Calu3 (cell line): ENCODE measurements at regions not wholly inside any gene's neighbourhood (a gene's known extent, or its start where the extent isn't known, plus 50 kb on each side); places are given as distances from the start of the nearest gene placed in this dataset.

Experiments used
- BruUV-seq: library from RNA; stranded (reverse); fragments of 400-500 nt; replicated peaks from 2 replicates; lab custom pipeline; 2021; lab: Mats Ljungman, UMichigan
- CTCF ChIA-PET: fragments of 300-600 bp; sonication (Branson Sonifier 250); formaldehyde crosslinking; loops from one replicate; lab custom pipeline; 2022; ENCODE audit warnings: antibody characterized with exemption; lab: Charles Lee
- DNase-seq: peaks from one replicate; pipeline ENCODE4 v3.0.0; 2022
- H3K27ac Mint-ChIP-seq: one replicate; pipeline ENCODE4 v1.8.0; 2022; ENCODE audit warnings: mixed read lengths; ENCODE audit not compliant: unreplicated experiment
- H3K27me3 Mint-ChIP-seq: one replicate; pipeline ENCODE4 v1.8.0; 2022; ENCODE audit warnings: mixed read lengths; ENCODE audit not compliant: unreplicated experiment
- H3K36me3 Mint-ChIP-seq: one replicate; pipeline ENCODE4 v1.8.0; 2022; ENCODE audit warnings: mild to moderate bottlenecking, moderate library complexity, mixed read lengths; ENCODE audit not compliant: insufficient read depth, unreplicated experiment
- H3K4me1 Mint-ChIP-seq: one replicate; pipeline ENCODE4 v1.8.0; 2022; ENCODE audit warnings: mild to moderate bottlenecking, low read depth, mixed read lengths; ENCODE audit not compliant: unreplicated experiment
- H3K4me3 Mint-ChIP-seq: one replicate; pipeline ENCODE4 v1.8.0; 2022; ENCODE audit warnings: mild to moderate bottlenecking, low read depth, moderate library complexity, mixed read lengths; ENCODE audit not compliant: unreplicated experiment
- H3K9me3 Mint-ChIP-seq: one replicate; pipeline ENCODE4 v1.8.0; 2022; ENCODE audit warnings: low read depth, mixed read lengths; ENCODE audit not compliant: unreplicated experiment
- intact Hi-C: fragments of 100-400 bp; cut with micrococcal nuclease; formaldehyde crosslinking; loops from one replicate; pipeline ENCODE4 v1.10.0; 2022; ENCODE audit not compliant: unreplicated experiment
- TF ChIP-seq, protein P1 (sequence below): fragments of 200-600 bp; IDR thresholded peaks from one replicate; pipeline ENCODE4 v1.8.0; 2022; ENCODE audit warnings: antibody characterized with exemption; ENCODE audit not compliant: unreplicated experiment

- H3K9me3 Mint-ChIP-seq = no peaks in the 10 kb centered on the region
- no peak overlapping the region for H3K4me3 Mint-ChIP-seq
- BruUV-seq = no TSS peak
- peaks cover 13% of the 10 kb centered on the region for H3K4me1 Mint-ChIP-seq
- no peaks in the 10 kb centered on the region for H3K36me3 Mint-ChIP-seq
- no peak overlapping the region for H3K27ac Mint-ChIP-seq
- TF ChIP-seq, protein P1, sequence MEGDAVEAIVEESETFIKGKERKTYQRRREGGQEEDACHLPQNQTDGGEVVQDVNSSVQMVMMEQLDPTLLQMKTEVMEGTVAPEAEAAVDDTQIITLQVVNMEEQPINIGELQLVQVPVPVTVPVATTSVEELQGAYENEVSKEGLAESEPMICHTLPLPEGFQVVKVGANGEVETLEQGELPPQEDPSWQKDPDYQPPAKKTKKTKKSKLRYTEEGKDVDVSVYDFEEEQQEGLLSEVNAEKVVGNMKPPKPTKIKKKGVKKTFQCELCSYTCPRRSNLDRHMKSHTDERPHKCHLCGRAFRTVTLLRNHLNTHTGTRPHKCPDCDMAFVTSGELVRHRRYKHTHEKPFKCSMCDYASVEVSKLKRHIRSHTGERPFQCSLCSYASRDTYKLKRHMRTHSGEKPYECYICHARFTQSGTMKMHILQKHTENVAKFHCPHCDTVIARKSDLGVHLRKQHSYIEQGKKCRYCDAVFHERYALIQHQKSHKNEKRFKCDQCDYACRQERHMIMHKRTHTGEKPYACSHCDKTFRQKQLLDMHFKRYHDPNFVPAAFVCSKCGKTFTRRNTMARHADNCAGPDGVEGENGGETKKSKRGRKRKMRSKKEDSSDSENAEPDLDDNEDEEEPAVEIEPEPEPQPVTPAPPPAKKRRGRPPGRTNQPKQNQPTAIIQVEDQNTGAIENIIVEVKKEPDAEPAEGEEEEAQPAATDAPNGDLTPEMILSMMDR = no peak
- intact Hi-C loops = no loop called here
- CTCF ChIA-PET = no interaction called here
- DNase-seq = no peak
- no peaks in the 10 kb centered on the region for H3K27me3 Mint-ChIP-seq
Observed at GRCh38 chr4:13970349-13970748, 342.8 kb upstream of the BOD1L1 start.

DNA sequence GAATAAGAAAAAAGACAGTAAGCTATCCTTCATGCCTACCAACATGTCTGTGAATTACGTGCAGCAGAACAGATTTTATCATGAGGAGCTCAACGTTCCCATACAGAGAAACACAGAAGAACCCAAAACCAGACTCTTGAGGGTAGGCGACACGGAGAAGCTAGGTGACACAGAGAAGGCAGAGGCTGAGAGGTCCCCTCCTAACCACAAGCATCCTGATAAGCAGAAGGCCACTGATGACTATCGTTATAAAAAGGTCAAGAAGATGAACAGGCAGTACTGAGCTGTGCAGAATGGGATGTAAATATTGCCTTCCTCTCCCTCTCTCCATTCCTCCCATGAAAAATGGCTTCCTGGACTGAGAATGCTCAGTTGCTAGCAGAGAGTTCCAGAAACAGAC lies 350.2 kb upstream of the BOD1L1 start:
- H3K36me3 Mint-ChIP-seq = no peaks in the 10 kb centered on the region
- intact Hi-C loops = no loop called here
- no TSS peak for BruUV-seq
- H3K4me1 Mint-ChIP-seq = peaks cover 27% of the 10 kb centered on the region
- no peaks in the 10 kb centered on the region for H3K27me3 Mint-ChIP-seq
- no peak for DNase-seq
- H3K9me3 Mint-ChIP-seq = peaks cover 2% of the 10 kb centered on the region
- TF ChIP-seq, protein P1 = no peak
- no peak overlapping the region for H3K4me3 Mint-ChIP-seq
- CTCF ChIA-PET = no interaction called here
- H3K27ac Mint-ChIP-seq = no peak overlapping the region

- TF ChIP-seq, protein P1 = no peak
- H3K27ac Mint-ChIP-seq = peak overlapping the region; percentile 41
- intact Hi-C loops = loop anchor here (1.0 to 10.0 kb wide), 3 partner anchors 73 to 278 kb away; no protein-coding TSS in a partner anchor
- BruUV-seq = no TSS peak
- H3K36me3 Mint-ChIP-seq = no peaks in the 10 kb centered on the region
- H3K27me3 Mint-ChIP-seq = no peaks in the 10 kb centered on the region
- CTCF ChIA-PET = no interaction called here
- DNase-seq = no peak
- H3K4me3 Mint-ChIP-seq = no peak overlapping the region
- H3K4me1 Mint-ChIP-seq = peaks cover 47% of the 10 kb centered on the region
- H3K9me3 Mint-ChIP-seq = peaks cover 2% of the 10 kb centered on the region
Observed at GRCh38 chr4:13980317-13981310, 353.1 kb upstream of the BOD1L1 start.

DNA sequence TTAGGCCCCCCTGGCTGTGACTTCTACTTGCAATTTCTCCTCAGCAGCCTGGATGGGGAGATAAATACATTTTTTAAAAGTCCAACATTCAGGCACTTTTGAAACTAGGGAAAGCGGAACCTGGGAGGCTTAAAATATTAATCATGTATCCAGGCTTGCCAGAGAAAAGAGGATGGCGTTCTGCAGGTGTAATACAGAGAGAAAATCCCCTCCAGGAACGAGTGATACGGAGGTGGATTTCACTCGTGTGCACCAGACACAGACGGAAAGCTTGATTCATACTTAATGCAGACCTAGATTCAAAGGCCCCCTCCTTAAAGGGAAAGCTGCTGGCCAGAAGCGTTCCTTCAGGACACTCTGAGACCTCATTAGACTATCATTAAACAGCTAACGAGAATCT lies 354.0 kb upstream of the BOD1L1 start:
- no peak for DNase-seq
- Mint-ChIP-seq H3K9me3 (peaks cover 2% of the 10 kb centered on the region), H3K4me1 (peaks cover 47% of the 10 kb centered on the region), H3K27ac (peak overlapping the region; percentile 41), H3K36me3 (no peaks in the 10 kb centered on the region), H3K27me3 (no peaks in the 10 kb centered on the region), H3K4me3 (no peak overlapping the region)
- intact Hi-C loops = loop anchor here (2.0 to 10.0 kb wide), 2 partner anchors 183 to 279 kb away; no protein-coding TSS in a partner anchor
- TF ChIP-seq, protein P1 = no peak
- CTCF ChIA-PET = no interaction called here
- BruUV-seq = no TSS peak
